ENCODE measurements at regions not wholly inside any gene's neighbourhood (a gene's known extent, or its start where the extent isn't known, plus 50 kb on each side); places are given as distances from the start of the nearest gene placed in this dataset.

GRCh38 chr10:131748831-131749766 lies 151.7 kb upstream of the PPP2R2D start:
- peak overlapping the region; percentile 16; the same call in 1 of the 2 replicates for H3K4me3 ChIP-seq (ENCODE audit: low read depth, low read length)
- ChIA-PET POLR2A (interaction anchor here (0.6 kb wide), 1 partner anchor 1639 kb away, joined by 3 read pairs; no protein-coding TSS in a partner anchor), CTCF (interaction anchor here (0.8 kb wide), 1 partner anchor 38 kb away, joined by 3 read pairs; no protein-coding TSS in a partner anchor)
- no peaks in the 10 kb centered on the region for H3K9me3 ChIP-seq
- TF ChIP-seq CTCF (IDR thresholded peaks at IDR 0.05; ENCODE audit: insufficient read depth in 1 of 2, low read depth in 1 of 2, low read length in 1 of 2, severe bottlenecking in 1 of 2, unreplicated experiment in 1 of 2) = peak in 1 of 2 experiments; percentile 30
- intact Hi-C loops (cut with micrococcal nuclease; ENCODE audit: unreplicated experiment) = loop anchor here (2.0 to 5.0 kb wide), 2 partner anchors 20 to 38 kb away; no protein-coding TSS in a partner anchor
- peak overlapping the region; percentile 58 for H3K4me3 Mint-ChIP-seq (ENCODE audit: unreplicated experiment)
- H3K36me3 ChIP-seq (ENCODE audit: control insufficient read depth, insufficient read depth, low read length) = no peaks in the 10 kb centered on the region
- H3K4me1 ChIP-seq = peaks cover 54% of the 10 kb centered on the region
- peak overlapping the region; percentile 84 for H3K27ac Mint-ChIP-seq (ENCODE audit: unreplicated experiment)
- BruUV-seq (replicated peaks) = no TSS peak
- no peaks in the 10 kb centered on the region for H3K27me3 Mint-ChIP-seq (ENCODE audit: insufficient read depth, unreplicated experiment)
- DNase-seq = peak; percentile 89 to 95
- H3K4me1 Mint-ChIP-seq (ENCODE audit: low read depth, unreplicated experiment) = peaks cover 33% of the 10 kb centered on the region
- H3K27me3 ChIP-seq (replicated peaks; ENCODE audit: control insufficient read depth, insufficient read depth, low read length) = no peaks in the 10 kb centered on the region
- no peaks in the 10 kb centered on the region for H3K36me3 Mint-ChIP-seq (ENCODE audit: insufficient read depth, unreplicated experiment)
- H3K9me3 Mint-ChIP-seq (ENCODE audit: unreplicated experiment) = no peaks in the 10 kb centered on the region

GRCh38 chr10:131749767-131750142 lies 151.1 kb upstream of the PPP2R2D start:
- intact Hi-C loops (cut with micrococcal nuclease; ENCODE audit: unreplicated experiment) = loop anchor here (2.0 to 5.0 kb wide), 2 partner anchors 21 to 38 kb away; no protein-coding TSS in a partner anchor
- Histone ChIP-seq H3K4me1 (peaks cover 54% of the 10 kb centered on the region), H3K9me3 (no peaks in the 10 kb centered on the region), H3K36me3 (ENCODE audit: control insufficient read depth, insufficient read depth, low read length) (no peaks in the 10 kb centered on the region), H3K27me3 (replicated peaks; ENCODE audit: control insufficient read depth, insufficient read depth, low read length) (no peaks in the 10 kb centered on the region), H3K4me3 (ENCODE audit: low read depth, low read length) (no peak overlapping the region)
- Mint-ChIP-seq H3K36me3 (ENCODE audit: insufficient read depth, unreplicated experiment) (no peaks in the 10 kb centered on the region), H3K9me3 (ENCODE audit: unreplicated experiment) (no peaks in the 10 kb centered on the region), H3K27me3 (ENCODE audit: insufficient read depth, unreplicated experiment) (no peaks in the 10 kb centered on the region), H3K27ac (ENCODE audit: unreplicated experiment) (no peak overlapping the region), H3K4me1 (ENCODE audit: low read depth, unreplicated experiment) (peaks cover 30% of the 10 kb centered on the region), H3K4me3 (ENCODE audit: unreplicated experiment) (no peak overlapping the region)
- TF ChIP-seq CTCF (IDR thresholded peaks at IDR 0.05; ENCODE audit: insufficient read depth in 1 of 2, low read depth in 1 of 2, low read length in 1 of 2, severe bottlenecking in 1 of 2, unreplicated experiment in 1 of 2) = no peak
- DNase-seq = no peak
- no TSS peak for BruUV-seq (replicated peaks)
- ChIA-PET CTCF (no interaction called here), POLR2A (no interaction called here)

DNA sequence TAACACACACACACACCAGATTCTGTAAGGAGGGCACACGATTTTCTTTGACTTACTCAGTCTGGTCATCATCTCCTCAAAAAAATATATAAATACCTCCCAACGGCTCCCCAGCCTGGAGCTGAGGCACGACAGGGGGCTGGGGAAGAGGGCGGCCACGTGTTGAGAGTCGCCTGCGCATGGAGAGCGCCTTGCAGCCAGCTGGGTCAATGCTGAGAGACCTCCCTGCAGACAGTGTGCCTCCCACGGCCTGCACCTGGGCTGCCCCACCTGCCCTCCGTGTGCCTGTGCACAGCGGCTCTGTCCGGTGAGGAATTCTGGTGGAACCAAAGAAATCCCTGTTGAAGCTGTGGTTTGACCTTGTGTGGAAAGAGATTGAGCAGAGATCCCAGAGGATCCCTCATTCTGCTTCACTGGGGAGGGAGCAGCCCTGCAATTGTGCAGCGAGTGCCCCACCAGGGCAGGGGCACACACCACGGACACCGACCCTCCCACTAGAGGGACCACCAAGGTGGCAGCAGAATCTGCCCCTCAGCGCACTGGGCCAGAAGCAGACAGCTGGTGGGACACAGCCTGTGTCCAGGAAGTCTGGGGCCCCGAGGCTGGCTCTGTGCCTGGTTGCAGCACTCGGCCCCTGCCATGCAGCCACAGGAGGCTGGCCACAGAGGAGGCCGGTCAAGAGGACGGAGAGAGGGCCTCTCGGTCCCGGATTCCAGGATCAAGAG lies 150.5 kb upstream of the PPP2R2D start:
- TF ChIP-seq CTCF (IDR thresholded peaks at IDR 0.05; ENCODE audit: insufficient read depth in 1 of 2, low read depth in 1 of 2, low read length in 1 of 2, severe bottlenecking in 1 of 2, unreplicated experiment in 1 of 2) = no peak
- H3K36me3 ChIP-seq (ENCODE audit: control insufficient read depth, insufficient read depth, low read length) = no peaks in the 10 kb centered on the region
- H3K9me3 Mint-ChIP-seq (ENCODE audit: unreplicated experiment) = no peaks in the 10 kb centered on the region
- H3K4me3 Mint-ChIP-seq (ENCODE audit: unreplicated experiment) = no peak overlapping the region
- ChIA-PET POLR2A (no interaction called here), CTCF (no interaction called here)
- peaks cover 56% of the 10 kb centered on the region for H3K4me1 ChIP-seq
- no peaks in the 10 kb centered on the region for H3K27me3 ChIP-seq (replicated peaks; ENCODE audit: control insufficient read depth, insufficient read depth, low read length)
- intact Hi-C loops (cut with micrococcal nuclease; ENCODE audit: unreplicated experiment) = no loop called here
- H3K4me1 Mint-ChIP-seq (ENCODE audit: low read depth, unreplicated experiment) = peaks cover 30% of the 10 kb centered on the region
- BruUV-seq (replicated peaks) = no TSS peak
- H3K27me3 Mint-ChIP-seq (ENCODE audit: insufficient read depth, unreplicated experiment) = no peaks in the 10 kb centered on the region
- H3K9me3 ChIP-seq = no peaks in the 10 kb centered on the region
- H3K4me3 ChIP-seq (ENCODE audit: low read depth, low read length) = no peak overlapping the region
- DNase-seq = no peak
- H3K27ac Mint-ChIP-seq (ENCODE audit: unreplicated experiment) = no peak overlapping the region
- no peaks in the 10 kb centered on the region for H3K36me3 Mint-ChIP-seq (ENCODE audit: insufficient read depth, unreplicated experiment)

All from Caco-2 (cell line).